K562 (cell line): ENCODE measurements at regions not wholly inside any gene's neighbourhood (a gene's known extent, or its start where the extent isn't known, plus 50 kb on each side); places are given as distances from the start of the nearest gene placed in this dataset.

ENCODE experiments used
- ARHGAP35 ChIP-seq: fragments of 450-650 bp; IDR thresholded peaks from 2 replicates; pipeline ENCODE4 v1.6.1; 2018; ENCODE audit not compliant: partially characterized antibody
- CHD4 ChIP-seq: fragments of 200-600 bp; sonication (generic); IDR thresholded peaks from 3 replicates; pipeline ENCODE4 v1.6.1; 2012; ENCODE audit warnings: low read depth, mild to moderate bottlenecking, mixed read lengths, low read length, inconsistent platforms; ENCODE audit not compliant: insufficient read depth, insufficient replicate concordance, poor library complexity, severe bottlenecking
- DMBX1 ChIP-seq: fragments of 250-450 bp; sonication (Bioruptor Pico); IDR thresholded peaks from 2 replicates; pipeline ENCODE4 v1.8.0; 2022; ENCODE audit warnings: inconsistent platforms, mild to moderate bottlenecking, moderate library complexity, borderline replicate concordance
- E2F1 ChIP-seq: sonication (generic); formaldehyde crosslinking; IDR thresholded peaks from 2 replicates; pipeline ENCODE4 v1.8.1; 2023; ENCODE audit warnings: mild to moderate bottlenecking, missing genetic modification reagents, moderate library complexity
- POLR2AphosphoS5 ChIP-seq: IDR thresholded peaks from 2 replicates; pipeline ENCODE4 v1.6.1; 2011; ENCODE audit warnings: mild to moderate bottlenecking, low read depth, low read length, moderate library complexity; ENCODE audit not compliant: control insufficient read depth, insufficient read depth
- RAD21 ChIP-seq, 2 experiments: fragments of 250-450 bp in 1 of 2; fragments of 450-650 bp in 1 of 2; sonication (Bioruptor Pico) in 1 of 2; formaldehyde crosslinking in 1 of 2; IDR thresholded peaks in 1 of 2; conservative IDR thresholded peaks in 1 of 2; 2 replicates each; pipeline versions ENCODE4 v1.4.0 to v1.8.0; 2020 to 2022; ENCODE audit warnings: mild to moderate bottlenecking in 2 of 2, moderate library complexity in 1 of 2
- RB1 ChIP-seq: fragments of 450-650 bp; IDR thresholded peaks from 2 replicates; pipeline ENCODE4 v1.6.1; 2017; ENCODE audit warnings: low read depth, mild to moderate bottlenecking
- RNF2 ChIP-seq: sonication (generic); IDR thresholded peaks from 2 replicates; pipeline ENCODE4 v1.6.1; 2016
- SRF ChIP-seq, 2 experiments: fragments of 250-450, 450-650 bp in 1 of 2; sonication (Bioruptor Pico) in 1 of 2; sonication (generic) in 1 of 2; formaldehyde crosslinking; IDR thresholded peaks; 2 replicates each; pipeline versions ENCODE4 v1.5.0 to v1.5.1; 2020 to 2022; ENCODE audit warnings: mild to moderate bottlenecking in 1 of 2, missing genetic modification reagents in 1 of 2
- TSC22D4 ChIP-seq: fragments of 450-650 bp; IDR thresholded peaks from 2 replicates; pipeline ENCODE4 v1.6.1; 2016; ENCODE audit warnings: missing genetic modification characterization, missing biosample characterization, control low read depth
- TF ChIP-seq, protein P1 (sequence below), 3 experiments: IDR thresholded peaks in 2 of 3; conservative IDR thresholded peaks in 1 of 3; 2 replicates each; pipeline ENCODE4 v1.5.1; 2011 to 2012; ENCODE audit warnings: low read length in 3 of 3, mild to moderate bottlenecking in 3 of 3, control low read depth in 2 of 3, improper control_type of control experiment in 1 of 3, inconsistent platforms in 1 of 3, low read depth in 1 of 3, mixed read lengths in 1 of 3, moderate library complexity in 1 of 3; ENCODE audit not compliant: insufficient read depth in 2 of 3

DNA sequence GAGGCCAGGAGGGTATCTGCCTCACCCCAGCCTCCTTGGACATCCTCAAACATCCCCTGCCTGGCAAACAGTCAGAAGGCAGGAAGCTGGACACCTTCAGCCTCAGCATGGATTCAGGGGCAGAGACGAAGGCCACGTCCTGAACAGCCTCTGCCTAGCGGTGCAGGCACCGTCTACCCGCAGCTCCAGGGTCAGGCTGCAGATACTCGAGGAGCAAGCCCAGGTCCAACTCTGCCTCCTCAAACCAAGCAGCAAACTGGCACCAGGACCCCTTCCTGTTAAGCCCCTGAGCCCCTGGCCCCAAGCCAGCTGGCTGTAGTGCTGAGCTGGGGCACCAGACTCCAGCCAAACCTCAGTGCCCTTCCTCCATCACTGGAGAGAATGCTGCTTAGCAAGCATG is 494.7 kb downstream of the NPHP4 start:
- TF ChIP-seq TSC22D4 (tag) (no peak), E2F1 (no peak), SRF (CRISPR knock-in tag; IDR thresholded peaks at IDR 0.05) (no peak), RB1 (no peak), RNF2 (no peak), CHD4 (no peak), RAD21 (CRISPR knock-in tag; conservative IDR thresholded peaks at IDR 0.05 in 1 of 2, IDR thresholded peaks at IDR 0.05 in 1 of 2) (no peak), ARHGAP35 (no peak), DMBX1 (CRISPR knock-in tag) (no peak), POLR2AphosphoS5 (no peak)
- TF ChIP-seq, protein P1, sequence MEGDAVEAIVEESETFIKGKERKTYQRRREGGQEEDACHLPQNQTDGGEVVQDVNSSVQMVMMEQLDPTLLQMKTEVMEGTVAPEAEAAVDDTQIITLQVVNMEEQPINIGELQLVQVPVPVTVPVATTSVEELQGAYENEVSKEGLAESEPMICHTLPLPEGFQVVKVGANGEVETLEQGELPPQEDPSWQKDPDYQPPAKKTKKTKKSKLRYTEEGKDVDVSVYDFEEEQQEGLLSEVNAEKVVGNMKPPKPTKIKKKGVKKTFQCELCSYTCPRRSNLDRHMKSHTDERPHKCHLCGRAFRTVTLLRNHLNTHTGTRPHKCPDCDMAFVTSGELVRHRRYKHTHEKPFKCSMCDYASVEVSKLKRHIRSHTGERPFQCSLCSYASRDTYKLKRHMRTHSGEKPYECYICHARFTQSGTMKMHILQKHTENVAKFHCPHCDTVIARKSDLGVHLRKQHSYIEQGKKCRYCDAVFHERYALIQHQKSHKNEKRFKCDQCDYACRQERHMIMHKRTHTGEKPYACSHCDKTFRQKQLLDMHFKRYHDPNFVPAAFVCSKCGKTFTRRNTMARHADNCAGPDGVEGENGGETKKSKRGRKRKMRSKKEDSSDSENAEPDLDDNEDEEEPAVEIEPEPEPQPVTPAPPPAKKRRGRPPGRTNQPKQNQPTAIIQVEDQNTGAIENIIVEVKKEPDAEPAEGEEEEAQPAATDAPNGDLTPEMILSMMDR (IDR thresholded peaks at IDR 0.05 in 2 of 3, conservative IDR thresholded peaks at IDR 0.05 in 1 of 3; ENCODE audit: insufficient read depth in 2 of 3, low read depth in 1 of 3, low read length in 3 of 3) = no peak
